Body of pancreas (tissue), 4 donors: ENCODE measurements at regions not wholly inside any gene's neighbourhood (a gene's known extent, or its start where the extent isn't known, plus 50 kb on each side); places are given as distances from the start of the nearest gene placed in this dataset.

ENCODE experiments used
- POLR2A ChIP-seq, 3 donors: fragments of 450-650 bp; IDR thresholded peaks; one replicate each; pipeline ENCODE4 v1.6.1; 2016; ENCODE audit warnings: antibody characterized with exemption in 3 of 3, mild to moderate bottlenecking in 2 of 3
- TF ChIP-seq, protein P1 (sequence below), 7 experiments: fragments of 450-650 bp in 4 of 7; fragments of 200-600 bp in 3 of 7; sonication (generic) in 3 of 7; IDR thresholded peaks; one replicate each; pipeline ENCODE4 v1.5.1; 2016 to 2019; ENCODE audit warnings: antibody characterized with exemption in 7 of 7

DNA sequence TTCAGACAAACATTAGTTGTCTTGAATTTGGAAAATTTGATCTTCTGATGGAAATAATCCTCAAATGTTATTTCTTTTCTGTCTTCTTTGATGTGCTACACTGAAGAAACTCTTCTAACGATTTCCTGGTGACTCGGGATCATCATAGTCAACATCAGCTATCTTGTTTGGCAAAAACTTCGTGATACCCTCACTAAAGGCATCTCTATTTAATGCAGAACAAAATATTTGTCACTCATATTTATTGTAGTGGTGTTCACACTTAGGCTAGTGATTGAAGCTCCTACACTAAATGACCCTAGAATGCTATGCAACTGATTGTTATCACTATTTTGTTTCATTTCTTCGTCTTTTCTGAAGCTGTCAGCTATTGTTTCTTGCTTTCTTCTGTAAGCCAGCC lies 334.7 kb upstream of the ZEB2 start:
- TF ChIP-seq, protein P1, sequence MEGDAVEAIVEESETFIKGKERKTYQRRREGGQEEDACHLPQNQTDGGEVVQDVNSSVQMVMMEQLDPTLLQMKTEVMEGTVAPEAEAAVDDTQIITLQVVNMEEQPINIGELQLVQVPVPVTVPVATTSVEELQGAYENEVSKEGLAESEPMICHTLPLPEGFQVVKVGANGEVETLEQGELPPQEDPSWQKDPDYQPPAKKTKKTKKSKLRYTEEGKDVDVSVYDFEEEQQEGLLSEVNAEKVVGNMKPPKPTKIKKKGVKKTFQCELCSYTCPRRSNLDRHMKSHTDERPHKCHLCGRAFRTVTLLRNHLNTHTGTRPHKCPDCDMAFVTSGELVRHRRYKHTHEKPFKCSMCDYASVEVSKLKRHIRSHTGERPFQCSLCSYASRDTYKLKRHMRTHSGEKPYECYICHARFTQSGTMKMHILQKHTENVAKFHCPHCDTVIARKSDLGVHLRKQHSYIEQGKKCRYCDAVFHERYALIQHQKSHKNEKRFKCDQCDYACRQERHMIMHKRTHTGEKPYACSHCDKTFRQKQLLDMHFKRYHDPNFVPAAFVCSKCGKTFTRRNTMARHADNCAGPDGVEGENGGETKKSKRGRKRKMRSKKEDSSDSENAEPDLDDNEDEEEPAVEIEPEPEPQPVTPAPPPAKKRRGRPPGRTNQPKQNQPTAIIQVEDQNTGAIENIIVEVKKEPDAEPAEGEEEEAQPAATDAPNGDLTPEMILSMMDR (IDR thresholded peaks at IDR 0.05), result no peak
- no peak for TF ChIP-seq POLR2A (IDR thresholded peaks at IDR 0.05)
